Lower lobe of right lung (tissue), 2 donors: ENCODE measurements at regions not wholly inside any gene's neighbourhood (a gene's known extent, or its start where the extent isn't known, plus 50 kb on each side); places are given as distances from the start of the nearest gene placed in this dataset.
A peak's percentile ranks its signal among the peaks of the same experiment; 100 is the strongest.

ENCODE experiments used
- ATAC-seq, 2 donors: fragments of 200-7000 bp; cut with Tn5 transposase; one replicate each; pipeline ENCODE4 v1.9.1; 2020 to 2022; ENCODE audit warnings: mild to moderate bottlenecking in 2 of 2, moderate library complexity in 2 of 2
- DNase-seq: peaks from one replicate; pipeline ENCODE4 v3.0.0-alpha.2; 2020
- H3K27ac ChIP-seq: fragments of 200-600 bp; one replicate; pipeline ENCODE4 v1.8.0; 2022
- H3K27me3 ChIP-seq: fragments of 200-600 bp; one replicate; pipeline ENCODE4 v1.8.0; 2022; ENCODE audit warnings: low read depth
- H3K36me3 ChIP-seq: fragments of 200-600 bp; one replicate; pipeline ENCODE4 v1.8.0; 2022; ENCODE audit warnings: mild to moderate bottlenecking
- H3K4me1 ChIP-seq: fragments of 200-600 bp; one replicate; pipeline ENCODE4 v1.8.0; 2022
- H3K4me3 ChIP-seq: fragments of 200-600 bp; one replicate; pipeline ENCODE4 v1.8.0; 2022; ENCODE audit warnings: mild to moderate bottlenecking
- H3K9me3 ChIP-seq: fragments of 200-600 bp; one replicate; pipeline ENCODE4 v1.8.0; 2022
- CTCF ChIP-seq: fragments of 200-600 bp; IDR thresholded peaks from one replicate; pipeline ENCODE4 v1.8.0; 2022; ENCODE audit warnings: antibody characterized with exemption, mild to moderate bottlenecking
- intact Hi-C: fragments of 100-400 bp; cut with DNase I; formaldehyde crosslinking; loops from one replicate; pipeline ENCODE4 v1.11.0; 2022
- donor health status: DM: no; HTN: yes; CAD: no; lungs with severe emphysema.

DNA sequence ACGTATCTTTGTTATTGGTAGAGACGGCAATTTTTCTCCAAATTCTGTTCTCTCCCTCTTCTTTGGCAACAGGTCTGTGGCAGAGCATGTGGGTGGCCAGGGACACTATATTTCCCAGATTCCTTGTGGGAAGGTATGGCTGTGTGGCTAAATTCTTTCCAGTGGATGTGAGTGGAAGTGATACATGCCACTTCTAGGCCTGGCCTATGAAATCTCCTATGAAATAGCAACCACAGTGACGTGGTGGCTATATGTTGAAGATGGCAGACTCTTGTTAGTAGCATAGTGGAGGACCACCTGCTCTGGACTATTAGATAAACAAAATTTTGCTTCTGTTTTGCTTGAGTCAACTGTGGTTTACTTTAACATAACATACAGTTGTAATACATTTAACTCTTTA, 243.3 kb downstream of the IL20RB start:
- Histone ChIP-seq H3K27ac (no peak overlapping the region), H3K27me3 (no peaks in the 10 kb centered on the region), H3K4me1 (peaks cover 6% of the 10 kb centered on the region), H3K9me3 (no peaks in the 10 kb centered on the region), H3K36me3 (no peaks in the 10 kb centered on the region), H3K4me3 (no peak overlapping the region)
- ATAC-seq, result no peak
- intact Hi-C loops, result no loop called here
- no peak for TF ChIP-seq CTCF
- DNase-seq, result no peak

DNA sequence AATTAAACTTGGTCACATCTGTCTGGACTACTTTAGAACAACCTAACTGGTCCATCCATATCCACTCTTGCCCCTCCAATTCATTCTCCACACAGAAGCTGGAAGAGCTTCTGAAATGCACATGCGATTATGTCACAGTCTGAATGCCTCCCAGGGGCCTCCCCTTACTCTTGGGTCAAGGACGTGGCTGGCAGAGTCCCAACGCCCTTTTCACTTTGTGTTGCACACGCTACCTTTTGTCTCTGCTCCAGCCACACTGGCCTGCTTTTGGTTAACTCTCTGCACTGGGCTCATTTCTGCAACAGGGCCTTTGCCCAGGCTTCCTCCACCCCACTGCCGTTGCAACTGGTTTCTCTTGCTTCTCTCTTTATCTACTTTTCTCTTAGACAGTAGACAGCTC, 245.2 kb downstream of the IL20RB start:
- DNase-seq, result peak; percentile 73

GRCh38 chr3:137204409-137204808, 246.6 kb downstream of the IL20RB start:
- intact Hi-C loops, result no loop called here
- no peak for DNase-seq
- ATAC-seq, result no peak

More for the DNA sequence above, 245.2 kb downstream of the IL20RB start:
- peak; percentile 36 to 62 for ATAC-seq
- H3K4me1 ChIP-seq, result peaks cover 6% of the 10 kb centered on the region
- no peak overlapping the region for H3K4me3 ChIP-seq
- no peaks in the 10 kb centered on the region for H3K27me3 ChIP-seq
- TF ChIP-seq CTCF, result no peak
- no peaks in the 10 kb centered on the region for H3K9me3 ChIP-seq
- no peak overlapping the region for H3K27ac ChIP-seq
- no peaks in the 10 kb centered on the region for H3K36me3 ChIP-seq
- intact Hi-C loops, result no loop called here

GRCh38 chr3:137205394-137206045, 247.7 kb downstream of the IL20RB start:
- TF ChIP-seq CTCF, result no peak
- Histone ChIP-seq H3K9me3 (no peaks in the 10 kb centered on the region), H3K27ac (no peak overlapping the region), H3K36me3 (no peaks in the 10 kb centered on the region), H3K4me3 (no peak overlapping the region), H3K4me1 (peaks cover 6% of the 10 kb centered on the region), H3K27me3 (no peaks in the 10 kb centered on the region)
- DNase-seq (no peak), ATAC-seq (peak; percentile 47 to 51)
- intact Hi-C loops, result no loop called here

More at GRCh38 chr3:137204409-137204808, 246.6 kb downstream of the IL20RB start:
- Histone ChIP-seq H3K4me1 (peaks cover 6% of the 10 kb centered on the region), H3K9me3 (no peaks in the 10 kb centered on the region), H3K27me3 (no peaks in the 10 kb centered on the region), H3K27ac (no peak overlapping the region), H3K36me3 (no peaks in the 10 kb centered on the region), H3K4me3 (no peak overlapping the region)
- TF ChIP-seq CTCF, result no peak

GRCh38 chr3:137207616-137208015, 249.8 kb downstream of the IL20RB start:
- no peaks in the 10 kb centered on the region for H3K36me3 ChIP-seq
- no peaks in the 10 kb centered on the region for H3K9me3 ChIP-seq
- TF ChIP-seq CTCF, result no peak
- H3K27ac ChIP-seq, result no peak overlapping the region
- ATAC-seq (no peak), DNase-seq (no peak)
- intact Hi-C loops, result no loop called here
- no peaks in the 10 kb centered on the region for H3K27me3 ChIP-seq
- H3K4me3 ChIP-seq, result no peak overlapping the region
- H3K4me1 ChIP-seq, result peaks cover 6% of the 10 kb centered on the region
